Astrocyte (in vitro differentiated cells and primary cell): ENCODE measurements at regions not wholly inside any gene's neighbourhood (a gene's known extent, or its start where the extent isn't known, plus 50 kb on each side); places are given as distances from the start of the nearest gene placed in this dataset.

Experiments used
- DNase-seq: peaks from one replicate; pipeline ENCODE4 v3.0.0-alpha.2; 2010; ENCODE audit warnings: low read depth
- FAIRE-seq: peaks from 2 replicates; lab custom pipeline; 2011; peaks lifted over from hg19 to GRCh38; lab: Jason Lieb, UNC
- H2AFZ ChIP-seq: 2 replicates; pipeline ENCODE4 v1.6.0; 2012; ENCODE audit warnings: low read depth, low read length, inconsistent platforms
- H3K27ac ChIP-seq: 2 replicates; pipeline ENCODE4 v1.5.1; 2011; ENCODE audit warnings: low read depth, low read length, inconsistent platforms
- H3K27me3 ChIP-seq: 2 replicates; pipeline ENCODE4 v1.6.0; 2011; ENCODE audit warnings: low read length, inconsistent platforms; ENCODE audit not compliant: insufficient read depth
- H3K36me3 ChIP-seq: 2 replicates; pipeline ENCODE4 v1.5.1; 2011; ENCODE audit warnings: low read length, inconsistent platforms; ENCODE audit not compliant: insufficient read depth
- H3K4me1 ChIP-seq: 2 replicates; pipeline ENCODE4 v1.5.1; 2011; ENCODE audit warnings: low read length, inconsistent platforms; ENCODE audit not compliant: insufficient read depth
- H3K4me2 ChIP-seq: 2 replicates; pipeline ENCODE4 v1.6.0; 2012; ENCODE audit warnings: low read length, inconsistent platforms
- H3K4me3 ChIP-seq: 2 replicates; pipeline ENCODE4 v1.5.1; 2011; ENCODE audit warnings: low read depth, mild to moderate bottlenecking, low read length, inconsistent platforms; ENCODE audit not compliant: insufficient read depth
- H3K79me2 ChIP-seq: 2 replicates; pipeline ENCODE4 v1.6.0; 2012; ENCODE audit warnings: mild to moderate bottlenecking, low read length, inconsistent platforms; ENCODE audit not compliant: insufficient read depth
- H3K9ac ChIP-seq: 2 replicates; pipeline ENCODE4 v1.6.0; 2012; ENCODE audit warnings: mild to moderate bottlenecking, low read length, inconsistent platforms
- H3K9me3 ChIP-seq: 2 replicates; pipeline ENCODE4 v1.5.1; 2012; ENCODE audit warnings: low read depth, mild to moderate bottlenecking, low read length, inconsistent platforms; ENCODE audit not compliant: insufficient read depth
- H4K20me1 ChIP-seq: 2 replicates; pipeline ENCODE4 v1.6.0; 2012; ENCODE audit warnings: low read length, inconsistent platforms; ENCODE audit not compliant: insufficient read depth
- H3K27ac Mint-ChIP-seq: one replicate; pipeline ENCODE4 v1.8.0; 2021; ENCODE audit warnings: mild to moderate bottlenecking, mixed read lengths; ENCODE audit not compliant: unreplicated experiment
- H3K27me3 Mint-ChIP-seq: one replicate; pipeline ENCODE4 v1.8.0; 2021; ENCODE audit warnings: low read depth, mixed read lengths; ENCODE audit not compliant: unreplicated experiment
- H3K36me3 Mint-ChIP-seq: one replicate; pipeline ENCODE4 v1.8.0; 2021; ENCODE audit warnings: low read depth, mixed read lengths; ENCODE audit not compliant: unreplicated experiment
- H3K4me1 Mint-ChIP-seq: one replicate; pipeline ENCODE4 v1.8.0; 2021; ENCODE audit warnings: low read depth, mixed read lengths; ENCODE audit not compliant: unreplicated experiment
- H3K4me3 Mint-ChIP-seq: one replicate; pipeline ENCODE4 v1.8.0; 2021; ENCODE audit warnings: mild to moderate bottlenecking, moderate library complexity, mixed read lengths; ENCODE audit not compliant: unreplicated experiment
- H3K9me3 Mint-ChIP-seq: one replicate; pipeline ENCODE4 v1.8.0; 2021; ENCODE audit warnings: mild to moderate bottlenecking, mixed read lengths; ENCODE audit not compliant: unreplicated experiment
- CTCF ChIP-seq: IDR thresholded peaks from 2 replicates; pipeline ENCODE4 v1.5.1; 2011; ENCODE audit warnings: low read depth, mild to moderate bottlenecking, inconsistent platforms, low read length, moderate library complexity; ENCODE audit not compliant: insufficient read depth
- EZH2 ChIP-seq: IDR thresholded peaks from 2 replicates; pipeline ENCODE4 v1.6.1; 2012; ENCODE audit warnings: mild to moderate bottlenecking, low read length, inconsistent platforms; ENCODE audit not compliant: insufficient read depth

GRCh38 chr6:166765234-166765541 is 138.1 kb upstream of the RPS6KA2 start:
- no peak for TF ChIP-seq EZH2
- no peak for TF ChIP-seq CTCF
- Histone ChIP-seq H3K9me3 (no peaks in the 10 kb centered on the region), H3K4me1 (no peaks in the 10 kb centered on the region), H3K79me2 (no peaks in the 10 kb centered on the region), H3K9ac (no peak overlapping the region), H2AFZ (no peak overlapping the region), H3K4me2 (no peak overlapping the region), H3K27ac (no peak overlapping the region), H4K20me1 (no peaks in the 10 kb centered on the region), H3K27me3 (no peaks in the 10 kb centered on the region), H3K4me3 (no peak overlapping the region), H3K36me3 (no peaks in the 10 kb centered on the region)
- Mint-ChIP-seq H3K4me3 (no peak overlapping the region), H3K27me3 (peaks cover 15% of the 10 kb centered on the region), H3K36me3 (peaks cover 7% of the 10 kb centered on the region), H3K27ac (no peak overlapping the region), H3K9me3 (no peaks in the 10 kb centered on the region), H3K4me1 (peaks cover 15% of the 10 kb centered on the region)
- DNase-seq, result no peak
- FAIRE-seq, result no peak

- Mint-ChIP-seq H3K27me3 (peaks cover 15% of the 10 kb centered on the region), H3K27ac (no peak overlapping the region), H3K9me3 (no peaks in the 10 kb centered on the region), H3K4me3 (no peak overlapping the region), H3K36me3 (peaks cover 7% of the 10 kb centered on the region), H3K4me1 (peaks cover 19% of the 10 kb centered on the region)
- DNase-seq, result no peak
- H3K4me3 ChIP-seq, result no peak overlapping the region
- no peaks in the 10 kb centered on the region for H3K79me2 ChIP-seq
- H3K9ac ChIP-seq, result no peak overlapping the region
- TF ChIP-seq EZH2 (no peak), CTCF (no peak)
- no peak overlapping the region for H3K4me2 ChIP-seq
- no peaks in the 10 kb centered on the region for H4K20me1 ChIP-seq
- FAIRE-seq, result no peak
- H3K27ac ChIP-seq, result no peak overlapping the region
- no peaks in the 10 kb centered on the region for H3K36me3 ChIP-seq
- H3K4me1 ChIP-seq, result no peaks in the 10 kb centered on the region
- H2AFZ ChIP-seq, result no peak overlapping the region
- H3K9me3 ChIP-seq, result no peaks in the 10 kb centered on the region
- H3K27me3 ChIP-seq, result no peaks in the 10 kb centered on the region
Measured at GRCh38 chr6:166764473-166765233, 137.6 kb upstream of the RPS6KA2 start.
